ENCODE measurements at regions not wholly inside any gene's neighbourhood (a gene's known extent, or its start where the extent isn't known, plus 50 kb on each side); places are given as distances from the start of the nearest gene placed in this dataset.
"Not testable (repeated sequence)": the region's sequence is repeated elsewhere in the genome, so short reads cannot be mapped to it uniquely, and the experiment has no call there.

- FAIRE-seq (no peak), DNase-seq (ENCODE audit: insufficient read length, low spot score) (no peak)
- TF ChIP-seq POLR2A (IDR thresholded peaks at IDR 0.05; ENCODE audit: low read depth, low read length), result no peak
Observed at GRCh38 chr7:125820495-125820894, 890.9 kb upstream of the POT1 start.

GRCh38 chr7:125814100-125814499 is 884.5 kb upstream of the POT1 start:
- TF ChIP-seq POLR2A (IDR thresholded peaks at IDR 0.05; ENCODE audit: low read depth, low read length), result no peak
- no peak for DNase-seq (ENCODE audit: insufficient read length, low spot score)
- FAIRE-seq, result no peak

- FAIRE-seq; DNase-seq (ENCODE audit: insufficient read length, low spot score): not testable (repeated sequence)
Observed at GRCh38 chr7:125806491-125806890, 876.9 kb upstream of the POT1 start.

- DNase-seq (ENCODE audit: insufficient read length, low spot score) (no peak), FAIRE-seq (no peak)
- no peak for TF ChIP-seq POLR2A (IDR thresholded peaks at IDR 0.05; ENCODE audit: low read depth, low read length)
Observed at GRCh38 chr7:125804273-125804672, 874.6 kb upstream of the POT1 start.

- FAIRE-seq, result no peak
Observed at GRCh38 chr7:125780153-125780552, 850.5 kb upstream of the POT1 start.

GRCh38 chr7:125775317-125775716 is 845.7 kb upstream of the POT1 start:
- no peak for DNase-seq (ENCODE audit: insufficient read length, low spot score)
- no peak for TF ChIP-seq POLR2A (IDR thresholded peaks at IDR 0.05; ENCODE audit: low read depth, low read length)
- no peak for FAIRE-seq

More at GRCh38 chr7:125780153-125780552, 850.5 kb upstream of the POT1 start:
- no peak for DNase-seq (ENCODE audit: insufficient read length, low spot score)
- no peak for TF ChIP-seq POLR2A (IDR thresholded peaks at IDR 0.05; ENCODE audit: low read depth, low read length)

- FAIRE-seq, result no peak
Observed at GRCh38 chr7:125773113-125773785, 843.6 kb upstream of the POT1 start.

GRCh38 chr7:125747966-125748365 is 818.3 kb upstream of the POT1 start:
- FAIRE-seq, result no peak
- TF ChIP-seq POLR2A (IDR thresholded peaks at IDR 0.05; ENCODE audit: low read depth, low read length), result no peak

More at GRCh38 chr7:125773113-125773785, 843.6 kb upstream of the POT1 start:
- no peak for DNase-seq (ENCODE audit: insufficient read length, low spot score)
- TF ChIP-seq POLR2A (IDR thresholded peaks at IDR 0.05; ENCODE audit: low read depth, low read length), result no peak

GRCh38 chr7:125746510-125746909 is 816.9 kb upstream of the POT1 start:
- no peak for DNase-seq (ENCODE audit: insufficient read length, low spot score)
- FAIRE-seq, result no peak
- TF ChIP-seq POLR2A (IDR thresholded peaks at IDR 0.05; ENCODE audit: low read depth, low read length), result no peak

More at GRCh38 chr7:125747966-125748365, 818.3 kb upstream of the POT1 start:
- no peak for DNase-seq (ENCODE audit: insufficient read length, low spot score)

- TF ChIP-seq POLR2A (IDR thresholded peaks at IDR 0.05; ENCODE audit: low read depth, low read length), result no peak
- FAIRE-seq, result no peak
- DNase-seq (ENCODE audit: insufficient read length, low spot score), result no peak
Observed at GRCh38 chr7:125727215-125727614, 797.6 kb upstream of the POT1 start.

GRCh38 chr7:125695626-125696025 is 766.0 kb upstream of the POT1 start:
- TF ChIP-seq POLR2A (IDR thresholded peaks at IDR 0.05; ENCODE audit: low read depth, low read length), result no peak
- FAIRE-seq (no peak), DNase-seq (ENCODE audit: insufficient read length, low spot score) (no peak)

- FAIRE-seq (no peak), DNase-seq (ENCODE audit: insufficient read length, low spot score) (no peak)
- TF ChIP-seq POLR2A (IDR thresholded peaks at IDR 0.05; ENCODE audit: low read depth, low read length), result no peak
Observed at GRCh38 chr7:125683156-125683555, 753.5 kb upstream of the POT1 start.

- TF ChIP-seq POLR2A (IDR thresholded peaks at IDR 0.05; ENCODE audit: low read depth, low read length), result no peak
- no peak for FAIRE-seq
- no peak for DNase-seq (ENCODE audit: insufficient read length, low spot score)
Observed at GRCh38 chr7:125681508-125681907, 751.9 kb upstream of the POT1 start.

GRCh38 chr7:125678771-125679170 is 749.1 kb upstream of the POT1 start:
- FAIRE-seq, result no peak
- DNase-seq (ENCODE audit: insufficient read length, low spot score), result no peak
- TF ChIP-seq POLR2A (IDR thresholded peaks at IDR 0.05; ENCODE audit: low read depth, low read length), result no peak

- TF ChIP-seq POLR2A (IDR thresholded peaks at IDR 0.05; ENCODE audit: low read depth, low read length), result no peak
- FAIRE-seq (no peak), DNase-seq (ENCODE audit: insufficient read length, low spot score) (no peak)
Observed at GRCh38 chr7:125675640-125676039, 746.0 kb upstream of the POT1 start.

- no peak for TF ChIP-seq POLR2A (IDR thresholded peaks at IDR 0.05; ENCODE audit: low read depth, low read length)
- FAIRE-seq (no peak), DNase-seq (ENCODE audit: insufficient read length, low spot score) (no peak)
Observed at GRCh38 chr7:125675169-125675568, 745.5 kb upstream of the POT1 start.
